Panc1 (cell line): ENCODE measurements at regions not wholly inside any gene's neighbourhood (a gene's known extent, or its start where the extent isn't known, plus 50 kb on each side); places are given as distances from the start of the nearest gene placed in this dataset.

ENCODE experiments used
- POLR2AphosphoS5 ChIP-seq: IDR thresholded peaks from 2 replicates; pipeline ENCODE4 v1.6.1; 2012; ENCODE audit warnings: mild to moderate bottlenecking, low read depth, low read length, moderate library complexity
- REST ChIP-seq, 2 experiments: IDR thresholded peaks; 2 replicates each; pipeline ENCODE4 v1.6.1; 2011 to 2012; ENCODE audit warnings: low read depth in 2 of 2, control low read depth in 1 of 2, low read length in 1 of 2, mild to moderate bottlenecking in 1 of 2, moderate library complexity in 1 of 2; ENCODE audit not compliant: insufficient read depth in 1 of 2
- SIN3A ChIP-seq: IDR thresholded peaks from 2 replicates; pipeline ENCODE4 v1.6.1; 2012; ENCODE audit warnings: low read depth, mild to moderate bottlenecking, low read length, moderate library complexity, borderline replicate concordance; ENCODE audit not compliant: insufficient read depth
- TF ChIP-seq, protein P1 (sequence below): fragments of 450-650 bp; IDR thresholded peaks from 2 replicates; pipeline ENCODE4 v1.5.1; 2017; ENCODE audit warnings: mild to moderate bottlenecking

DNA sequence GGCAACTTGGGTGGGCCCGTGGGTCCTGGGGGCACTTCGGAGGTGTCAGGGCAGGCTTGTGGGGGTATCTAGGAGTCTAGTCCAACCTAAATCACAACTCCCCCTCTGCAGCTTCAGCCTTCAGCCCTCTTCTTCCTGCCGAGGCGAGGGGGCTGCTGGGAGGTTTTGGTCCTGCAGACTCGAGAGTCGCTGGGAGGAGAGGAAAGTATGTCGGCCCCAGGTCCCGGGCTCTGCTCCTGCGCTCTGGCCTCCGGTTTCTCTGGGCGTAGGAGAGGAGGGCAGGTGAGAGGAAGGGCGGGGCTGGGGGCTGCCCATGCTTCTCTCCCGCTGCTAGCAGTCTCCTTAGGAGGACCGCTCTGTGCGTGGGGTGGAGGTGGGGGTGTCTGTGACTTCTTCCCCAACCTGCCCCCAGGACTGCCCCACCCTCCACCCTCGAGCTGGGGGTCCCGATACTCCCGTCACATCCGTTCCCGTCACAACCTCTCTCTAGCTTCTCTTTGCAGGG is 139.8 kb upstream of the COL5A1 start:
- TF ChIP-seq, protein P1, sequence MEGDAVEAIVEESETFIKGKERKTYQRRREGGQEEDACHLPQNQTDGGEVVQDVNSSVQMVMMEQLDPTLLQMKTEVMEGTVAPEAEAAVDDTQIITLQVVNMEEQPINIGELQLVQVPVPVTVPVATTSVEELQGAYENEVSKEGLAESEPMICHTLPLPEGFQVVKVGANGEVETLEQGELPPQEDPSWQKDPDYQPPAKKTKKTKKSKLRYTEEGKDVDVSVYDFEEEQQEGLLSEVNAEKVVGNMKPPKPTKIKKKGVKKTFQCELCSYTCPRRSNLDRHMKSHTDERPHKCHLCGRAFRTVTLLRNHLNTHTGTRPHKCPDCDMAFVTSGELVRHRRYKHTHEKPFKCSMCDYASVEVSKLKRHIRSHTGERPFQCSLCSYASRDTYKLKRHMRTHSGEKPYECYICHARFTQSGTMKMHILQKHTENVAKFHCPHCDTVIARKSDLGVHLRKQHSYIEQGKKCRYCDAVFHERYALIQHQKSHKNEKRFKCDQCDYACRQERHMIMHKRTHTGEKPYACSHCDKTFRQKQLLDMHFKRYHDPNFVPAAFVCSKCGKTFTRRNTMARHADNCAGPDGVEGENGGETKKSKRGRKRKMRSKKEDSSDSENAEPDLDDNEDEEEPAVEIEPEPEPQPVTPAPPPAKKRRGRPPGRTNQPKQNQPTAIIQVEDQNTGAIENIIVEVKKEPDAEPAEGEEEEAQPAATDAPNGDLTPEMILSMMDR: no peak
- TF ChIP-seq REST (IDR thresholded peaks at IDR 0.05; ENCODE audit: insufficient read depth in 1 of 2, low read depth in 2 of 2, low read length in 1 of 2): no peak
- no peak for TF ChIP-seq POLR2AphosphoS5
- no peak for TF ChIP-seq SIN3A
